Sigmoid colon (tissue), 4 donors: ENCODE measurements at regions not wholly inside any gene's neighbourhood (a gene's known extent, or its start where the extent isn't known, plus 50 kb on each side); places are given as distances from the start of the nearest gene placed in this dataset.

ENCODE experiments used
- EP300 ChIP-seq, 4 donors: sonication (generic); formaldehyde crosslinking; IDR thresholded peaks; one replicate each; pipeline ENCODE4 v1.6.1; 2017; ENCODE audit warnings: antibody characterized with exemption in 4 of 4
- POLR2A ChIP-seq, 2 donors: fragments of 450-650 bp; IDR thresholded peaks; one replicate each; pipeline ENCODE4 v1.6.1; 2016; ENCODE audit warnings: antibody characterized with exemption in 2 of 2, mild to moderate bottlenecking in 2 of 2, moderate library complexity in 2 of 2

- TF ChIP-seq EP300 (IDR thresholded peaks at IDR 0.05) (no peak), POLR2A (IDR thresholded peaks at IDR 0.05) (no peak)
These were observed 1012.1 kb downstream of the BCL11B start for GRCh38 chr14:98259881-98260280.
